ENCODE measurements at regions not wholly inside any gene's neighbourhood (a gene's known extent, or its start where the extent isn't known, plus 50 kb on each side); places are given as distances from the start of the nearest gene placed in this dataset.
A peak's percentile ranks its signal among the peaks of the same experiment; 100 is the strongest.

DNA sequence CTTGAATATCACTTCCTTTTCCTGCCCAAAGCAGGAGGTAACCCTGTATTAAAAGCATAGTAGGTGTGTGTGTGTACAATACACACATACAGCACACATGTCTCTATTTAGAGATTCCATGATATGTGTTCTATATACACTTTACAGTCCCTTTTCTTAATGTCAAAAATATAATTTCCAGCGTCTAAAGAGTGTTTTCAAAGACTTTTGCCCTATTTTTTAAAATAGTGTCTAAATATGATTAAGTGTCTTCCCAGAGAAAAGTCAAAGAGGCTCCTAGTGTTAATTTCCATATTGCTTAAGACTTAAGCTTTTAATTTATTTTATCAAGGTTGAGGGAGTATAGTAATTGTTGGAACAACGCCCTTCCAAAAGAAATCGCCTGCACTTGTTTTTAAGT, 420.3 kb upstream of the POU3F3 start:
- intact Hi-C loops (cut with DNase I; ENCODE audit: low total_unique reads), result no loop called here
- no peak overlapping the region for H3K27ac ChIP-seq
- H3K4me3 ChIP-seq, result no peak overlapping the region
- H3K9me3 ChIP-seq, result no peaks in the 10 kb centered on the region
- H3K27me3 ChIP-seq, result no peaks in the 10 kb centered on the region
- TF ChIP-seq POLR2AphosphoS5 (IDR thresholded peaks at IDR 0.05) (no peak), POLR2A (IDR thresholded peaks at IDR 0.05) (no peak)
- TF ChIP-seq, protein P1, sequence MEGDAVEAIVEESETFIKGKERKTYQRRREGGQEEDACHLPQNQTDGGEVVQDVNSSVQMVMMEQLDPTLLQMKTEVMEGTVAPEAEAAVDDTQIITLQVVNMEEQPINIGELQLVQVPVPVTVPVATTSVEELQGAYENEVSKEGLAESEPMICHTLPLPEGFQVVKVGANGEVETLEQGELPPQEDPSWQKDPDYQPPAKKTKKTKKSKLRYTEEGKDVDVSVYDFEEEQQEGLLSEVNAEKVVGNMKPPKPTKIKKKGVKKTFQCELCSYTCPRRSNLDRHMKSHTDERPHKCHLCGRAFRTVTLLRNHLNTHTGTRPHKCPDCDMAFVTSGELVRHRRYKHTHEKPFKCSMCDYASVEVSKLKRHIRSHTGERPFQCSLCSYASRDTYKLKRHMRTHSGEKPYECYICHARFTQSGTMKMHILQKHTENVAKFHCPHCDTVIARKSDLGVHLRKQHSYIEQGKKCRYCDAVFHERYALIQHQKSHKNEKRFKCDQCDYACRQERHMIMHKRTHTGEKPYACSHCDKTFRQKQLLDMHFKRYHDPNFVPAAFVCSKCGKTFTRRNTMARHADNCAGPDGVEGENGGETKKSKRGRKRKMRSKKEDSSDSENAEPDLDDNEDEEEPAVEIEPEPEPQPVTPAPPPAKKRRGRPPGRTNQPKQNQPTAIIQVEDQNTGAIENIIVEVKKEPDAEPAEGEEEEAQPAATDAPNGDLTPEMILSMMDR (IDR thresholded peaks at IDR 0.05), result no peak
- no peaks in the 10 kb centered on the region for H3K4me1 ChIP-seq
- no peaks in the 10 kb centered on the region for H3K36me3 ChIP-seq
- DNase-seq (ENCODE audit: low spot score in 2 of 2), result no peak

DNA sequence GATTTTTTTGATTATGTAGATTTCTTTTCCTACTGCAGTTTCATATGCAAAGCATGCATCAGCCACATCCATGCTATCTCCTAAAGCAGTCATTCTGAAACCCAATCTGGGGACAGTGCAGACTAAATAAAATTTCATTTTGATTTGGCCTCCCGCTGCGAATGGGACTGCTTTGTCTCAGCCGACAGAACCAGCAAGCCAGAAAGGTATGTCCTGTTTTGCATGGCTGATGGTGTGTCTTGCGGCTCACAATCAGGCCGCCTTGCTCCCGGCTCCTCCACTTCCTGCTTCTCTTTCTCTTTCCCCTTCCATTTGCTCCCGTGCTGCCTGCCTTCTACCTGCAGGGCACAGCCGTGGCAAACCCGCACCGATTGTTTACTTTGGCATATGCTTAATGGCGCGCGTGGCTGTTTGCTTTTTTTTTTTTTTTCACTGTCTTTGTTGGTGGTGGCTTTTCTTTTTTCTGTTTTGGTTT, 419.6 kb upstream of the POU3F3 start:
- Histone ChIP-seq H3K36me3 (no peaks in the 10 kb centered on the region), H3K27ac (no peak overlapping the region), H3K27me3 (no peaks in the 10 kb centered on the region), H3K4me3 (peak overlapping the region; percentile 8 to 48 (median 26)), H3K4me1 (no peaks in the 10 kb centered on the region), H3K9me3 (no peaks in the 10 kb centered on the region)
- TF ChIP-seq POLR2AphosphoS5 (IDR thresholded peaks at IDR 0.05), result no peak
- TF ChIP-seq, protein P1 (IDR thresholded peaks at IDR 0.05), result no peak
- TF ChIP-seq POLR2A (IDR thresholded peaks at IDR 0.05), result no peak
- no peak for DNase-seq (ENCODE audit: low spot score in 2 of 2)
- intact Hi-C loops (cut with DNase I; ENCODE audit: low total_unique reads), result no loop called here

DNA sequence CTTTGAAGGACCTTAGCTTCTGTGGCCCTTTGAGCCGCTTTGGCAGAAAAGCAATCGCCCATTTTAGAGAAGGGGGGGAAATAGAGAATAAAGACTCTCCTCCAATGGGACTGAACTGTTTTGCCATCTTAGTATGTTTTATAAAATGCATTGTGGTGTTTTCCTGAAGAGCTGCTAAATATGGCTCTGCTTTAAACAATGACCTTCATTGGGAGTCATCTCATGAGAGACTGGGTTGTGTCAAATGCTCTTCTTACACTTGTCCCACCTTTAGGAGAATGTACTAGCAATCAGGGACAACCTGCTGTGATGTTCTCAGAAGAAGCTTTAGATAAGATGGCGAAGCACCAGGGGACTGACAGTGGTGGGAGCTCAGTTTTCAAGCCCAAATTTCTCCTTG, 418.9 kb upstream of the POU3F3 start:
- TF ChIP-seq POLR2AphosphoS5 (IDR thresholded peaks at IDR 0.05) (no peak), POLR2A (IDR thresholded peaks at IDR 0.05) (no peak)
- TF ChIP-seq, protein P1 (IDR thresholded peaks at IDR 0.05), result no peak
- Histone ChIP-seq H3K27ac (no peak overlapping the region), H3K9me3 (no peaks in the 10 kb centered on the region), H3K4me3 (no peak overlapping the region), H3K27me3 (no peaks in the 10 kb centered on the region), H3K36me3 (no peaks in the 10 kb centered on the region), H3K4me1 (no peaks in the 10 kb centered on the region)
- no peak for DNase-seq (ENCODE audit: low spot score in 2 of 2)
- intact Hi-C loops (cut with DNase I; ENCODE audit: low total_unique reads), result no loop called here

DNA sequence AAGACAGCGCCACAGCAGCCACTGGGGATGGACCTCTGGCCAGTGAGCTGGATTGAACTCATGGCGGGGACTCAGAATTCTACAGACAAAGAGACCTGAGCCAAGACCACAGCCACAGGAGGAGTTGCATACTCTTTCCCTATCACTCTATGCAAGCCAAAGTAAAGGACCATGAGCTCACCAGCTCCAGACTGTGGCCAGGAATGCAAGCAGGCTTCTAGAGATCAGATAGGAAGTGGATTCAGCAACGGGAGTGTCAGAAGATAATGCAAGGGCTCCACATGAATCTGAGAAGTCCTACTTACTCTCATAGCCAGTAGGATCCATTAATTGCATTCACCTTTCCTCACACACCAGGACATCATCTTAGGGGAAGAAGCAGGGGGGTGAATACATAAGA, 415.4 kb upstream of the POU3F3 start:
- no peak for TF ChIP-seq POLR2A (IDR thresholded peaks at IDR 0.05)
- TF ChIP-seq POLR2AphosphoS5 (IDR thresholded peaks at IDR 0.05), result no peak
- TF ChIP-seq, protein P1 (IDR thresholded peaks at IDR 0.05), result no peak
- DNase-seq (ENCODE audit: low spot score in 2 of 2), result no peak
- H3K36me3 ChIP-seq, result no peaks in the 10 kb centered on the region
- H3K27ac ChIP-seq, result no peak overlapping the region
- H3K9me3 ChIP-seq, result no peaks in the 10 kb centered on the region
- no peaks in the 10 kb centered on the region for H3K27me3 ChIP-seq
- no peak overlapping the region for H3K4me3 ChIP-seq
- no peaks in the 10 kb centered on the region for H3K4me1 ChIP-seq
- intact Hi-C loops (cut with DNase I; ENCODE audit: low total_unique reads), result loop anchor here (2.0 kb wide), 1 partner anchor 30 kb away; no protein-coding TSS in a partner anchor

DNA sequence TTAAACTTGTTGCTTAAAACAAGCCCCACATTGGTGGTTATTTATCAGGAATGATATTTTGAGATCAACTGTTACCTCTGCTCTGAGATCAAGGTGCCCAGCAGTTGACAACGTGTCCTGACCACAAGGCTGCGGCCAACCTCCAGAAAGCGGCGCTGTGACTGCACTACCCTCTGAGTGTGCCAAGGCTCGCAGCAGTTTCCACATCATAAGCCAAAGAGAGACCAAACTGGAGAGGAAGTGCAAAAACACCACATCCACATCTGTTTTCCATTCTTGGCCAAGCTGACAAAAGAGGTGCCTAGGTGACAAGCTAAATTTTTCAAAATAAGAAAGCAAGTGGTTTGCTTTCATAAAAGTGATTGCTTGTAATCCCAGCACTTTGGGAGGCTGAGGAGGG, 410.8 kb upstream of the POU3F3 start:
- DNase-seq (ENCODE audit: low spot score in 2 of 2), result no peak

More for the DNA sequence above, 410.8 kb upstream of the POU3F3 start:
- Histone ChIP-seq H3K4me1 (no peaks in the 10 kb centered on the region), H3K27me3 (no peaks in the 10 kb centered on the region), H3K9me3 (no peaks in the 10 kb centered on the region), H3K36me3 (no peaks in the 10 kb centered on the region), H3K4me3 (no peak overlapping the region), H3K27ac (no peak overlapping the region)
- intact Hi-C loops (cut with DNase I; ENCODE audit: low total_unique reads), result no loop called here
- TF ChIP-seq POLR2A (IDR thresholded peaks at IDR 0.05), result no peak
- TF ChIP-seq POLR2AphosphoS5 (IDR thresholded peaks at IDR 0.05), result no peak
- TF ChIP-seq, protein P1 (IDR thresholded peaks at IDR 0.05), result no peak
